Dendritic cell treated with granulocyte-macrophage colony-stimulating factor and Interleukin-4, amounts not matched to agents 40 ng/mL and 50 ng/mL, for 4 days (primary cell): ENCODE measurements at regions not wholly inside any gene's neighbourhood (a gene's known extent, or its start where the extent isn't known, plus 50 kb on each side); places are given as distances from the start of the nearest gene placed in this dataset.

Source experiments
- H3K27ac Mint-ChIP-seq: one replicate; pipeline ENCODE4 v1.8.0; 2022; ENCODE audit warnings: mild to moderate bottlenecking, mixed read lengths
- H3K27me3 Mint-ChIP-seq: one replicate; pipeline ENCODE4 v1.8.0; 2022; ENCODE audit warnings: mild to moderate bottlenecking, mixed read lengths
- H3K36me3 Mint-ChIP-seq: one replicate; pipeline ENCODE4 v1.8.0; 2022; ENCODE audit warnings: low read depth, mixed read lengths
- H3K4me1 Mint-ChIP-seq: one replicate; pipeline ENCODE4 v1.8.0; 2022; ENCODE audit warnings: low read depth, mixed read lengths
- H3K4me3 Mint-ChIP-seq: one replicate; pipeline ENCODE4 v1.8.0; 2022; ENCODE audit warnings: mild to moderate bottlenecking, moderate library complexity, mixed read lengths
- H3K9me3 Mint-ChIP-seq: one replicate; pipeline ENCODE4 v1.8.0; 2022; ENCODE audit warnings: mixed read lengths
- intact Hi-C: fragments of 100-400 bp; cut with micrococcal nuclease; formaldehyde crosslinking; loops from one replicate; pipeline ENCODE4 v1.15.0; 2022

DNA sequence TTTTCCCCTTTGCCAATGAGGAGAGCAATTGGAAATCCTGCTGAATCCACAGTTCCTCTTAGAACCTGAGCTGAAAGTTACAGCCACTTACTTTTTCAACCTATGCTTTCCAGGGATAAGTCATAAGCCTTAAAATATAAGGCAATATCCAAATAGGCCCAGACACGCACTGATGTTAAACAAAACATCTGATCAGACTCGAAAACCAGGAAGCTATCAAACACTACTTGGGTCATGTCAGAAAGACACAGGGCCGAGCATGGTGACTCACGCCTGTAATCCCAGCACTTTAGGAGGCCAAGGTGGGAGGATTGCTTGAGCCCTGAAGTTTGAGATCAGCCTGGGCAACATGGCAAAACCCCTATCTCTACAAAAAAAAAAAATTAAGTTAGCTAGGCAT lies 192.1 kb downstream of the SP3 start:
- H3K4me3 Mint-ChIP-seq, result no peak overlapping the region
- intact Hi-C loops, result no loop called here
- H3K9me3 Mint-ChIP-seq, result no peaks in the 10 kb centered on the region
- H3K36me3 Mint-ChIP-seq, result no peaks in the 10 kb centered on the region
- peaks cover 15% of the 10 kb centered on the region for H3K27me3 Mint-ChIP-seq
- H3K4me1 Mint-ChIP-seq, result no peaks in the 10 kb centered on the region
- H3K27ac Mint-ChIP-seq, result no peak overlapping the region

DNA sequence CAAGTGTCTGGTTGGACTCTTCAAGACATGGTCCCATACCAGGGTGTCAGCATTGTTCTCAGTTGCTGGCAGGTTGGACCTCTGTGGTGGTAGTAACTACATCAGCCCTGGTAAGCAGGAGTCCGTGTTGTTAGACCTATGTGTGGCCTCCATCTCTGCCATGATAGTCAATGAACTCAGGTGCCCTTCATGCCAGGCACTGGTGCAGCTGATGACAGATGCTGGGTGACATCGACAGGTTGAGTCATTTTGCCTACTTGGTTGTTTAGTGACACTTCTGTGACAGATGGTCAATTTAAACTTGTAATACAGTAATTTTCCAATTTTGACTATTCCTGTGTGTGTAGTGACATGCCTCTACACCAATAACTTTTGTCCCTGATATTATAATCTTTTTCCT lies 189.7 kb downstream of the SP3 start:
- Mint-ChIP-seq H3K9me3 (no peaks in the 10 kb centered on the region), H3K27me3 (peaks cover 13% of the 10 kb centered on the region), H3K36me3 (no peaks in the 10 kb centered on the region), H3K4me1 (no peaks in the 10 kb centered on the region), H3K27ac (no peak overlapping the region), H3K4me3 (no peak overlapping the region)
- intact Hi-C loops, result no loop called here

DNA sequence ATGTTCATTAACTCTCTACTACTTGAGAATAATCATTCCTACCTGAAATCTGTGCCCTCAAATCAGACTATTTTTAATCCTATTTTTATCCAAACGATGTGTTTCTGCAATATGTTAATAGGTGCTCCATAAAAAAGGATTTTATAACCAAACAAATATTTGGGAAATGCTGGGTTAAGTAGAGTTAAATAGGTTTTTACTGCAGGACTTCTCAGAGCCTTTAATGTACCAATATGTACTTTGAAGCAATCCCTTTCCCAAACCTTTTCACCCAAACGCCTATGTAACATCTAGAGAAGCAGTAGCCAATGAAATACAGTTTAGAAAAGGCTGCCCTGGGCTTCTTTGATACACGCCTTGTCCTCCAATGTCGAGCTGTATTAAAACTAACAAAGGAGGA lies 182.5 kb downstream of the SP3 start:
- peaks cover 17% of the 10 kb centered on the region for H3K27me3 Mint-ChIP-seq
- H3K27ac Mint-ChIP-seq, result no peak overlapping the region
- intact Hi-C loops, result no loop called here
- H3K36me3 Mint-ChIP-seq, result no peaks in the 10 kb centered on the region
- H3K4me1 Mint-ChIP-seq, result no peaks in the 10 kb centered on the region
- no peak overlapping the region for H3K4me3 Mint-ChIP-seq
- no peaks in the 10 kb centered on the region for H3K9me3 Mint-ChIP-seq

DNA sequence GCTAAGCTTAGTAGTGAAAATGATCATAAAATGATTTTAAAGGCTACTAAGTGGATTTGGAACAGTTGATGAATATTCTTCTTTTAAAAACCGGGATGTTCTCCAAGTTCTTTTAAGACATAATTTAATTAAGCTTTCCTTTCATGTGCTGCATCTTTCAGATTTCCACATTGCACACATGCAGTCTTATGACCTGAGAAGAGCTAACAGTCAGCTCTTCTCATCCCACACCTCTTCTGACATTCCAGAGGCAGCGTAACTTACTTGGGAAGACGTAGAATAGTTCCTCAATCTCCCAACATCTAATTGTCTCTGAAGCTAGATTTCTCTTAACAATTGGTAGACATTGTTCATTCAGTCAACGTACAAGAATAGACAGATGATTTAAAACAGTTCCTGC lies 181.8 kb downstream of the SP3 start:
- peaks cover 22% of the 10 kb centered on the region for H3K27me3 Mint-ChIP-seq
- H3K36me3 Mint-ChIP-seq, result no peaks in the 10 kb centered on the region
- H3K4me3 Mint-ChIP-seq, result no peak overlapping the region
- H3K4me1 Mint-ChIP-seq, result no peaks in the 10 kb centered on the region
- no peak overlapping the region for H3K27ac Mint-ChIP-seq
- intact Hi-C loops, result no loop called here
- no peaks in the 10 kb centered on the region for H3K9me3 Mint-ChIP-seq

DNA sequence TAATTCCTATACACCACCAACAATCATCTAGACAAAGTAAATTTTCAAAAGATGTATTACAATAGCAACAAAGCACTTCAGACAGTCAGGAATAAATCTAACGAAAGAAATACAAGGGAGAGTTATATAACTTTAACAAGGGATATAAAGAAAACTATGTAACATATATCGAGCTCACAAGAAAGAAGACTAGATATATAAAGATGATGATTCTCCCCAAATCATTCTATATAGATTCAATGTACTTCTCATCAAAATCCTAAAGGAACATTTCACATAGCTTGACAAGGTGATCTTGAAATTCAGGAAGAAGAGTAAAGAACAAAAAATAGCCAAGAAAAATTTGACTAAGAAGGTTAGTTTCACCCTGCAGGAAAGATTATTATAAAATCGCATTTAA lies 179.4 kb downstream of the SP3 start:
- Mint-ChIP-seq H3K4me3 (no peak overlapping the region), H3K36me3 (no peaks in the 10 kb centered on the region), H3K9me3 (no peaks in the 10 kb centered on the region), H3K27ac (no peak overlapping the region), H3K27me3 (peaks cover 22% of the 10 kb centered on the region), H3K4me1 (no peaks in the 10 kb centered on the region)
- intact Hi-C loops, result no loop called here

DNA sequence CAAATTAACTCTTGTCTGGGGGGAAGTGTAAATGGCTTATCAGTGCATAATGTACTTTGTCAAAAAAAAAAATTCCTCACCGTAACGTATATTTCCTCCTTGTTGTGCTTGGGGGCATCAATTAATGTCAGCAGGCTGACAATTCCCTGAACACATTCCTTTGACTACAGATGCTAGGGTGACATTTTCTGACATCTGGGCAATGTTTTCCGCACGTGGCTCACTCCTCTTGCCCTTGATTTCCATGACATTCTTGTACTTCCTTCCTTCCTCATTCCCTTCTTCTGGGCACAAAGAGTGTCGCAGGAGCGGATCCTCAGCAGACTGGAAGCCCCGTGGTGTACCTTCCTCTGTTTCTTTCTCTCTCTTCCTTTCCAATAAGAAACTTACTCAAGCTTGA lies 173.7 kb downstream of the SP3 start:
- Mint-ChIP-seq H3K4me1 (no peaks in the 10 kb centered on the region), H3K4me3 (no peak overlapping the region), H3K27me3 (peaks cover 27% of the 10 kb centered on the region), H3K36me3 (no peaks in the 10 kb centered on the region), H3K9me3 (no peaks in the 10 kb centered on the region), H3K27ac (no peak overlapping the region)
- intact Hi-C loops, result no loop called here

DNA sequence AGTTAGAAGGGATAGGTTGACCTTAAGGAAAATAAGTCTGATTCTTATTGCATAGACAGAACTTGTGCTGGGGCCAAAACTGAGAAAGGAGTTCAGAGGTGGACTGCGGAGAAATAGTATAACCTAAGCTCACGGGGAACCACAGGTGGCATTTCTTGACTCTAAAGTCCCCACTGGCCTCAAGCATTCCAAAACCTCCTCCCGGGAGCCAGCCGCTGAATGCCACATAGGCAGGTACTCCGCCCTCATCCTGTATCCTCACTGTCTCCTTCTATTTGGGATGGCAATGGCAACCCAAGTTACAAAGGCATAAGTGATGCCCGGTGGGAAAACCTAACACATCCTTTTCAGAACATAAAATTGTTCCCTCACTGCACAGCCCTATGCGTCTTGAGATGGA lies 173.0 kb downstream of the SP3 start:
- Mint-ChIP-seq H3K9me3 (no peaks in the 10 kb centered on the region), H3K4me3 (no peak overlapping the region), H3K27me3 (peaks cover 26% of the 10 kb centered on the region), H3K4me1 (no peaks in the 10 kb centered on the region), H3K27ac (no peak overlapping the region), H3K36me3 (no peaks in the 10 kb centered on the region)
- intact Hi-C loops, result no loop called here

DNA sequence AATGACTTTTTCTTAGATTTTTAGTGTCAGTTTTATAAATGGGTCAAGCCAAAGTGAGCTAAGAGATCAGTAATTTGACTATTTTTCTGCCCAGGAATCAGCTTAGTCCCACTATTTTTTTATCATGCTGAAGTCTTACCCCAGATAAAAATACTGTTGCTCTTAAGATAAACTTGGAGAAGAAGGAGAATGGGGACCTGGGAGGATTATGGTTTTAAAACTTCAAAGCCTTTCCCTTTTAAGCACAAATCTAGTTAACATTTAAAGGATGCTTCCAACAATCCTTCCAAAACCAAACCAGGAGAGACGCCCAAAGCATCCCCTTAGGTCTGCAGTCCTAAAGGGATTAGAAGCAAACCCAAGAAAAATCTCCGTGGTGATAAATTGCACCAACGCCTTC lies 172.4 kb downstream of the SP3 start:
- Mint-ChIP-seq H3K9me3 (no peaks in the 10 kb centered on the region), H3K4me1 (no peaks in the 10 kb centered on the region), H3K27me3 (peaks cover 25% of the 10 kb centered on the region), H3K36me3 (no peaks in the 10 kb centered on the region), H3K4me3 (no peak overlapping the region), H3K27ac (no peak overlapping the region)
- intact Hi-C loops, result no loop called here

DNA sequence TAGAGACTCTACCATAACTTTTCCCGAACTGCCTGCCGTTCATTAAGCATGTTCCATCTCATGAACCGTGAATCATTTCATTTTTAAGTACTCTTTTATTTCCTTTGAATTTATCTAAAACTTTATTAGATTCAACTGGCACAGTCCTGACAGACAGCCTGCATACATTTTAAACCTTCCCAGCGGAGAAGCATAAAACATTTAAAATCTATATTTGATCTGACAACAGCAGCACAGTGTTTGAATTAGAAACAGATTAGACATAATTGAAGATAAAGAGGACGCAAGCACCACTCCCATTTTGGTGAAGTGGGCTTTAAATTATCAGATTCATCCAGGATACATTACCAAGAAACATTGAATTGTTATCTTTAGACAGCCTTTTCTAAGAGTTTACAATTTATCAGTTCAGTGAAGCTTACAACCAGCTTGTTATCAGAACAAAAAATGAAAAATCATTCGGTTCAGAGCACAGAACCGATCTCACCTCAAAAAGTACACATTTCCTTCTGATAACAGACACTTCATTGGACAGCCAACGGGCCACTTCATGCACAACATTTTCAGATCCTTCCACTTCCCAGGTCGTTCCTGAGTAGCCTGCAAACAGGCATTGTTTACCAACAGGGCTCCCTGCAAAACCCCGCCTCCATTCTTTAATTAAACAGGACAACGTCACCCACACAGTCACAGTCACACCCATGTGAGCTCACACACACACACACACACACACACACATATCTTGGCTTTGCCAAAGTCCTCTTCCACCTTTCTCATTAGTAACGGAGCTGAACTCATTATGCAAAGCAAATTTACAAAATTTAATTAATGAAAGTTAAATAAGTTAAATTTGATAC lies 171.2 kb downstream of the SP3 start:
- no peaks in the 10 kb centered on the region for H3K36me3 Mint-ChIP-seq
- no peak overlapping the region for H3K27ac Mint-ChIP-seq
- no peak overlapping the region for H3K4me3 Mint-ChIP-seq
- no peaks in the 10 kb centered on the region for H3K4me1 Mint-ChIP-seq
- H3K27me3 Mint-ChIP-seq, result peaks cover 21% of the 10 kb centered on the region
- H3K9me3 Mint-ChIP-seq, result no peaks in the 10 kb centered on the region
- intact Hi-C loops, result no loop called here

DNA sequence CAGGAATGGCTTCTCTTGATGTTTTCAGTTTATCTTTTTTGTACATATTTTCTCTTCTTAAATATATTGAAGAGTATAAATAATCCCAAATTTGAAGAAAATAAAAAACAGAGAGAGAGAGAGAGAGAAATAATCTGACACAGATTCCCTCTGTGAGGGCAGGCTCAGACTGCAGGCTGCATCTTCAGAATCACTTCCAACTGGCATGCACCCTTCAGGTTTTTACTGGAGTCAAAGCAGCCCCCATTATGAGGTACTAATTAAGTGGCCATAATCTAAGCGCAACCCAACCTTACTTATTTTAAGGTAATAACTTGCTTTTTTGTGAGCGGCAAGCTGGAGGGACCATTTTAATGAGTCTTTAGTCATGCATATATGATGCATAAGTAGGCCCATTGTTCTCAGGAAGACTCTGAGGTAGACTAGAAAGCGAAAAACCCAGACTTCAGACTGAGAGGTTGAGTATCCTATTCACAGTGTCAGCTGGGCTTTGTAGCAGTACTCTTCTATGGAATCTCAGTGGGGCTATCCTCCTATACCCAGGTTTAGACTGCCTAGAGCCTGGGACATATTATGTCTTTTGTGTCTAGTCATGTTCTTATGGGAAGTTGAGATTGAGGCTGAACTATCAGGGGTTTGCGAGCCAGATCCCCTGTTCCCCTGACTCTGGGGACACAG lies 167.4 kb downstream of the SP3 start:
- Mint-ChIP-seq H3K27me3 (peaks cover 9% of the 10 kb centered on the region), H3K27ac (no peak overlapping the region), H3K36me3 (no peaks in the 10 kb centered on the region), H3K9me3 (no peaks in the 10 kb centered on the region), H3K4me1 (no peaks in the 10 kb centered on the region), H3K4me3 (no peak overlapping the region)
- intact Hi-C loops, result no loop called here

DNA sequence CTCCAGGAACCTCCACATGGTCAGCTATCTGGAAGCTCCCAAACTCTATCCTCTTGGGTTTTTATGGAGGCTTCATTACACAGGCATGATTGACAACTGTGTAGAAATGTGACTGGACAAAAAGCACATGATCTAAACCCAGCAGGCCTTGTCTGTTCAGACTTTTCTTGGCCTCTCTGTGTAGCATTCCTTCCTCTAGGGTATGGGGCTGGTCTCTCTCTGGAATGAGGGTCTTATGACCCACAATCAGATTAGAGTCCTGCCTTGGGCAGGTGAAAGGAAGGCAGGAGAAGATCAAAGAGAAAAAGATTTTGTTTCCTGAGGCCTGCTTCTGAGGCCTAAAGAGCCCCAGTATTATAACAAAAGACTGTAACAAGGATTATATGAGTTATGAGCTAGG lies 162.7 kb downstream of the SP3 start:
- no peak overlapping the region for H3K4me3 Mint-ChIP-seq
- H3K27me3 Mint-ChIP-seq, result no peaks in the 10 kb centered on the region
- H3K27ac Mint-ChIP-seq, result no peak overlapping the region
- no peaks in the 10 kb centered on the region for H3K4me1 Mint-ChIP-seq
- H3K9me3 Mint-ChIP-seq, result no peaks in the 10 kb centered on the region
- intact Hi-C loops, result no loop called here
- H3K36me3 Mint-ChIP-seq, result no peaks in the 10 kb centered on the region

DNA sequence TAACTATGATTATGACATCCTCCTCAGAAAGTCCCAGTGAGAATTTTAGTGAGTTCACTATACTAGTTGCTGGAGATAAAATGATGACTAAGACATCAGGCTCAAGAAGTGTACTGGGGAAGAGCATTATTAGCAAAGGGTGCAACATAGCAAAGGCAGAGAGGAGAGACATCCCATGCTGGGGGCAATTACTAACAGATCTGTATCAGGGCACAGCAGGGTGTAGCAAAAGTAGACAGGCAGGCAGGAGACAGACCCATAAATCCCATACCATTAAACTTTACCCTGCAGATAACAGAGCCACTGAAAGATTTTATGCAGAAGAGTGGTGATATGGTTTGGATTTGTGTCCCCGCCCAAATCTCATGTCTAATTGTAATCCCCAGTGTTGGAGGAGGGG lies 161.7 kb downstream of the SP3 start:
- Mint-ChIP-seq H3K4me3 (no peak overlapping the region), H3K36me3 (no peaks in the 10 kb centered on the region), H3K27me3 (no peaks in the 10 kb centered on the region), H3K9me3 (peaks cover 6% of the 10 kb centered on the region), H3K27ac (no peak overlapping the region), H3K4me1 (no peaks in the 10 kb centered on the region)
- intact Hi-C loops, result no loop called here

DNA sequence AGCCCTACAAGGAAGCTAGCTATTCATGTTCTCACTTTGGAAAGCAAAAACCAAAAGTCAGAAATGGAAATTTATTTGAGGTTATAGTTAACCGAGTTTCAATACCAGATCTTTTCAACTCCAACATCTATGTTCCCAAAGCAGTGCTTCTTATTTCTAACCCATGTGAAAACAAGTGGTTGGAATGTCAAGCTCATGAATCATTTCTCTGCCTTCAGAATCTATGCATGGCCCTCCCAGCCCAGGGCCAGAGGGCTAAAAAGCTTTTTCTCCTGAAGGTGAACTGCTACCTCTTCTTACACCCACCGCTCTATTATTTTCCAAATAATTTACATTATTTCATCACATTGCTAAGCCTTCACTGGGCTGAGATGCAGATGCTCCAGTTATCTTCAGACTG lies 158.4 kb downstream of the SP3 start:
- H3K27ac Mint-ChIP-seq, result no peak overlapping the region
- no peaks in the 10 kb centered on the region for H3K36me3 Mint-ChIP-seq
- H3K4me1 Mint-ChIP-seq, result no peaks in the 10 kb centered on the region
- H3K4me3 Mint-ChIP-seq, result no peak overlapping the region
- peaks cover 9% of the 10 kb centered on the region for H3K9me3 Mint-ChIP-seq
- intact Hi-C loops, result no loop called here
- H3K27me3 Mint-ChIP-seq, result no peaks in the 10 kb centered on the region

DNA sequence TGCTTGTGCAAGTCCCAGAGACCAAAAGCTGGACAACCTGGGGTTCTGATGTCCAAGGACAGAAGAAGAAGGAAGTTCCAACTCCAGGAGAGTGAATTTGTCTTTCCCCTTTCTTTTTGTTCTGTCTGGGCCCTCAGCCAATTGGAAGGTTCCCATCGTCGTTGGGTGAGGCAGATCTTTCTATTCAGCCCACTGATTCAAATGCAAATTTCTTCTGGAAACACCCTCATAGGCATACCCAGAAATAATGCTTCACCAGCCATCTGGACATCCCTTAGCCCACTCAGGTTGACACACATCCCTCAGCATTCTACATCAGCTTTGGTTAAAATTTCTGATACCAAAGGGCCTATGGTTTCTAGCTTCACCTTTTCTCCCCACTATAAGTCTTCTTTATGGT lies 156.5 kb downstream of the SP3 start:
- Mint-ChIP-seq H3K36me3 (no peaks in the 10 kb centered on the region), H3K27me3 (peaks cover 3% of the 10 kb centered on the region), H3K27ac (no peak overlapping the region), H3K4me3 (no peak overlapping the region), H3K4me1 (no peaks in the 10 kb centered on the region), H3K9me3 (peaks cover 9% of the 10 kb centered on the region)
- intact Hi-C loops, result no loop called here

DNA sequence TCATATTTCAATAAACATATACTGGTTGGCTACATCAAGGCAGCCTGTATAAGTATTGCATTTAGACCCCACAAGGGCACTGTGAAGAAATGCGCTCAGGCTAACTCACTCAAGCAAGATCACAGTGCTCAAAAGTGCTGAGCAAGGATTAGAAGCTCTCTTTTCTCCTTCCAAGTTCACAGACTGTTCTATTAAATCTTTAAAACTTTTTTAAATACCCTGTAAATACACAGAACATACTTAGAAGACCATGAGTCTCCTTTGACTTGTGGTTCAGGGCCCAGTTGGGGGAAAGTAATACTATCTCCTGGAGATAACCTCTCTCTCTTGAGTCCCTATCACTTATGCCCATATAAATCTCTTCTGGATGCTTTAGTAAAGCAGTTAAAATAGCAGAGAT lies 152.9 kb downstream of the SP3 start:
- Mint-ChIP-seq H3K4me1 (no peaks in the 10 kb centered on the region), H3K4me3 (no peak overlapping the region), H3K27ac (no peak overlapping the region), H3K36me3 (no peaks in the 10 kb centered on the region), H3K27me3 (peaks cover 6% of the 10 kb centered on the region), H3K9me3 (peaks cover 9% of the 10 kb centered on the region)
- intact Hi-C loops, result no loop called here
